Vagina (tissue), 2 donors: ENCODE measurements at regions not wholly inside any gene's neighbourhood (a gene's known extent, or its start where the extent isn't known, plus 50 kb on each side); places are given as distances from the start of the nearest gene placed in this dataset.

Experiments used
- POLR2AphosphoS5 ChIP-seq, 2 donors: sonication (generic); formaldehyde crosslinking; IDR thresholded peaks; one replicate each; pipeline ENCODE4 v1.9.0; 2017; ENCODE audit warnings: antibody characterized with exemption in 2 of 2, mild to moderate bottlenecking in 2 of 2, low read depth in 1 of 2; ENCODE audit not compliant: insufficient read depth in 1 of 2
- TF ChIP-seq, protein P1 (sequence below), 3 experiments: fragments of 450-650 bp in 2 of 3; fragments of 200-600 bp in 1 of 3; sonication (generic) in 1 of 3; IDR thresholded peaks; one replicate each; pipeline ENCODE4 v1.5.1; 2017 to 2019; ENCODE audit warnings: antibody characterized with exemption in 3 of 3, mild to moderate bottlenecking in 2 of 3, moderate library complexity in 2 of 3

GRCh38 chr4:173835903-173836302 is 305.9 kb upstream of the HAND2 start:
- TF ChIP-seq, protein P1, sequence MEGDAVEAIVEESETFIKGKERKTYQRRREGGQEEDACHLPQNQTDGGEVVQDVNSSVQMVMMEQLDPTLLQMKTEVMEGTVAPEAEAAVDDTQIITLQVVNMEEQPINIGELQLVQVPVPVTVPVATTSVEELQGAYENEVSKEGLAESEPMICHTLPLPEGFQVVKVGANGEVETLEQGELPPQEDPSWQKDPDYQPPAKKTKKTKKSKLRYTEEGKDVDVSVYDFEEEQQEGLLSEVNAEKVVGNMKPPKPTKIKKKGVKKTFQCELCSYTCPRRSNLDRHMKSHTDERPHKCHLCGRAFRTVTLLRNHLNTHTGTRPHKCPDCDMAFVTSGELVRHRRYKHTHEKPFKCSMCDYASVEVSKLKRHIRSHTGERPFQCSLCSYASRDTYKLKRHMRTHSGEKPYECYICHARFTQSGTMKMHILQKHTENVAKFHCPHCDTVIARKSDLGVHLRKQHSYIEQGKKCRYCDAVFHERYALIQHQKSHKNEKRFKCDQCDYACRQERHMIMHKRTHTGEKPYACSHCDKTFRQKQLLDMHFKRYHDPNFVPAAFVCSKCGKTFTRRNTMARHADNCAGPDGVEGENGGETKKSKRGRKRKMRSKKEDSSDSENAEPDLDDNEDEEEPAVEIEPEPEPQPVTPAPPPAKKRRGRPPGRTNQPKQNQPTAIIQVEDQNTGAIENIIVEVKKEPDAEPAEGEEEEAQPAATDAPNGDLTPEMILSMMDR (IDR thresholded peaks at IDR 0.05) = no peak
- no peak for TF ChIP-seq POLR2AphosphoS5 (IDR thresholded peaks at IDR 0.05; ENCODE audit: insufficient read depth in 1 of 2, low read depth in 1 of 2)
